ENCODE measurements at regions not wholly inside any gene's neighbourhood (a gene's known extent, or its start where the extent isn't known, plus 50 kb on each side); places are given as distances from the start of the nearest gene placed in this dataset.

GRCh38 chr4:164402554-164402953 lies 351.4 kb upstream of the SMIM31 start:
- intact Hi-C loops (cut with DNase I), result no loop called here
- no peak overlapping the region for H3K27ac ChIP-seq
- WGBS, 2 donors, result 5 to 28% methylated on average over 1 of the region's 1 CpG
- no peaks in the 10 kb centered on the region for H3K9me3 ChIP-seq
- H3K4me1 ChIP-seq, result no peaks in the 10 kb centered on the region
- no peaks in the 10 kb centered on the region for H3K36me3 ChIP-seq
- no peak for DNase-seq
- no peak overlapping the region for H3K4me3 ChIP-seq
- H3K27me3 ChIP-seq, result no peaks in the 10 kb centered on the region
- TF ChIP-seq CTCF (IDR thresholded peaks at IDR 0.05) (no peak), POLR2A (IDR thresholded peaks at IDR 0.05) (no peak)

- DNase-seq, result no peak
- Histone ChIP-seq H3K4me1 (no peaks in the 10 kb centered on the region), H3K27ac (no peak overlapping the region), H3K36me3 (no peaks in the 10 kb centered on the region), H3K9me3 (no peaks in the 10 kb centered on the region), H3K27me3 (no peaks in the 10 kb centered on the region), H3K4me3 (no peak overlapping the region)
- intact Hi-C loops (cut with DNase I), result no loop called here
- TF ChIP-seq CTCF (IDR thresholded peaks at IDR 0.05) (no peak), POLR2A (IDR thresholded peaks at IDR 0.05) (no peak)
Observed at GRCh38 chr4:164405774-164406173, 348.2 kb upstream of the SMIM31 start.

- Histone ChIP-seq H3K27me3 (no peaks in the 10 kb centered on the region), H3K4me3 (no peak overlapping the region), H3K36me3 (no peaks in the 10 kb centered on the region), H3K9me3 (no peaks in the 10 kb centered on the region), H3K27ac (no peak overlapping the region), H3K4me1 (no peaks in the 10 kb centered on the region)
- WGBS, 2 donors, result 54 to 60% methylated on average over 1 of the region's 1 CpG
- no peak for DNase-seq
- no peak for TF ChIP-seq POLR2A (IDR thresholded peaks at IDR 0.05)
- TF ChIP-seq CTCF (IDR thresholded peaks at IDR 0.05), result no peak
- intact Hi-C loops (cut with DNase I), result no loop called here
Observed at GRCh38 chr4:164408831-164409230, 345.1 kb upstream of the SMIM31 start.

- DNase-seq, result no peak
- Histone ChIP-seq H3K9me3 (no peaks in the 10 kb centered on the region), H3K27ac (no peak overlapping the region), H3K36me3 (no peaks in the 10 kb centered on the region), H3K4me1 (no peaks in the 10 kb centered on the region), H3K4me3 (no peak overlapping the region), H3K27me3 (no peaks in the 10 kb centered on the region)
- 70 to 74% methylated on average over 4 of the region's 4 CpGs for WGBS, 2 donors
- TF ChIP-seq POLR2A (IDR thresholded peaks at IDR 0.05) (no peak), CTCF (IDR thresholded peaks at IDR 0.05) (no peak)
- intact Hi-C loops (cut with DNase I), result no loop called here
Observed at GRCh38 chr4:164410401-164410800, 343.5 kb upstream of the SMIM31 start.

GRCh38 chr4:164412246-164412645 lies 341.7 kb upstream of the SMIM31 start:
- H3K4me1 ChIP-seq, result no peaks in the 10 kb centered on the region
- intact Hi-C loops (cut with DNase I), result no loop called here
- no peak for DNase-seq
- TF ChIP-seq CTCF (IDR thresholded peaks at IDR 0.05) (no peak), POLR2A (IDR thresholded peaks at IDR 0.05) (no peak)
- no peak overlapping the region for H3K27ac ChIP-seq
- WGBS, 2 donors, result 79 to 93% methylated on average over 1 of the region's 1 CpG
- H3K4me3 ChIP-seq, result no peak overlapping the region
- H3K9me3 ChIP-seq, result no peaks in the 10 kb centered on the region
- no peaks in the 10 kb centered on the region for H3K36me3 ChIP-seq
- H3K27me3 ChIP-seq, result no peaks in the 10 kb centered on the region
